IMR-90 (cell line): ENCODE measurements at regions not wholly inside any gene's neighbourhood (a gene's known extent, or its start where the extent isn't known, plus 50 kb on each side); places are given as distances from the start of the nearest gene placed in this dataset.

Experiments used
- CHD1 ChIP-seq: IDR thresholded peaks from 2 replicates; pipeline ENCODE4 v1.6.1; 2012; ENCODE audit warnings: low read depth, low read length, improper control_type of control experiment
- FOS ChIP-seq: fragments of 150-350 bp; IDR thresholded peaks from 2 replicates; pipeline ENCODE4 v1.6.1; 2016; ENCODE audit warnings: low read depth, low read length
- MXI1 ChIP-seq: IDR thresholded peaks from 2 replicates; pipeline ENCODE4 v1.6.1; 2012; ENCODE audit warnings: low read depth, mild to moderate bottlenecking, low read length, moderate library complexity, borderline replicate concordance
- POLR2A ChIP-seq: IDR thresholded peaks from 2 replicates; pipeline ENCODE4 v1.6.1; 2012; ENCODE audit warnings: mild to moderate bottlenecking, low read depth, low read length
- RFX5 ChIP-seq: IDR thresholded peaks from 2 replicates; pipeline ENCODE4 v1.8.0; 2012; ENCODE audit warnings: low read depth, mild to moderate bottlenecking, low read length, moderate library complexity
- SMC3 ChIP-seq: fragments of 150-350 bp; IDR thresholded peaks from 2 replicates; pipeline ENCODE4 v1.6.1; 2016; ENCODE audit warnings: low read depth, mild to moderate bottlenecking, antibody characterized with exemption, low read length, moderate library complexity
- TF ChIP-seq, protein P1 (sequence below): fragments of 150-350 bp; IDR thresholded peaks from 2 replicates; pipeline ENCODE4 v1.6.1; 2016; ENCODE audit warnings: low read depth, mild to moderate bottlenecking, low read length, moderate library complexity, borderline replicate concordance
- TF ChIP-seq, protein P2 (sequence below): conservative IDR thresholded peaks from 2 replicates; pipeline ENCODE4 v1.5.1; 2012; ENCODE audit warnings: mild to moderate bottlenecking, low read depth, low read length, improper control_type of control experiment

GRCh38 chr6:116994447-116994846 is 117.4 kb downstream of the RFX6 start:
- TF ChIP-seq, protein P1, sequence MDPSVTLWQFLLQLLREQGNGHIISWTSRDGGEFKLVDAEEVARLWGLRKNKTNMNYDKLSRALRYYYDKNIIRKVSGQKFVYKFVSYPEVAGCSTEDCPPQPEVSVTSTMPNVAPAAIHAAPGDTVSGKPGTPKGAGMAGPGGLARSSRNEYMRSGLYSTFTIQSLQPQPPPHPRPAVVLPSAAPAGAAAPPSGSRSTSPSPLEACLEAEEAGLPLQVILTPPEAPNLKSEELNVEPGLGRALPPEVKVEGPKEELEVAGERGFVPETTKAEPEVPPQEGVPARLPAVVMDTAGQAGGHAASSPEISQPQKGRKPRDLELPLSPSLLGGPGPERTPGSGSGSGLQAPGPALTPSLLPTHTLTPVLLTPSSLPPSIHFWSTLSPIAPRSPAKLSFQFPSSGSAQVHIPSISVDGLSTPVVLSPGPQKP: no peak
- TF ChIP-seq MXI1: no peak
- no peak for TF ChIP-seq FOS
- no peak for TF ChIP-seq POLR2A
- TF ChIP-seq RFX5: no peak
- TF ChIP-seq, protein P2, sequence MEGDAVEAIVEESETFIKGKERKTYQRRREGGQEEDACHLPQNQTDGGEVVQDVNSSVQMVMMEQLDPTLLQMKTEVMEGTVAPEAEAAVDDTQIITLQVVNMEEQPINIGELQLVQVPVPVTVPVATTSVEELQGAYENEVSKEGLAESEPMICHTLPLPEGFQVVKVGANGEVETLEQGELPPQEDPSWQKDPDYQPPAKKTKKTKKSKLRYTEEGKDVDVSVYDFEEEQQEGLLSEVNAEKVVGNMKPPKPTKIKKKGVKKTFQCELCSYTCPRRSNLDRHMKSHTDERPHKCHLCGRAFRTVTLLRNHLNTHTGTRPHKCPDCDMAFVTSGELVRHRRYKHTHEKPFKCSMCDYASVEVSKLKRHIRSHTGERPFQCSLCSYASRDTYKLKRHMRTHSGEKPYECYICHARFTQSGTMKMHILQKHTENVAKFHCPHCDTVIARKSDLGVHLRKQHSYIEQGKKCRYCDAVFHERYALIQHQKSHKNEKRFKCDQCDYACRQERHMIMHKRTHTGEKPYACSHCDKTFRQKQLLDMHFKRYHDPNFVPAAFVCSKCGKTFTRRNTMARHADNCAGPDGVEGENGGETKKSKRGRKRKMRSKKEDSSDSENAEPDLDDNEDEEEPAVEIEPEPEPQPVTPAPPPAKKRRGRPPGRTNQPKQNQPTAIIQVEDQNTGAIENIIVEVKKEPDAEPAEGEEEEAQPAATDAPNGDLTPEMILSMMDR: no peak
- TF ChIP-seq SMC3: no peak
- no peak for TF ChIP-seq CHD1
